Hepatocyte (in vitro differentiated cells): ENCODE measurements at regions not wholly inside any gene's neighbourhood (a gene's known extent, or its start where the extent isn't known, plus 50 kb on each side); places are given as distances from the start of the nearest gene placed in this dataset.

Experiments
- DNase-seq: peaks from one replicate; pipeline ENCODE4 v3.0.0-alpha.2; 2016; ENCODE audit warnings: low spot score
- H2AFZ ChIP-seq: fragments of 200-600 bp; sonication (generic); 2 replicates; pipeline ENCODE4 v1.6.0; 2016; ENCODE audit warnings: antibody characterized with exemption, mild to moderate bottlenecking
- H3K27ac ChIP-seq: fragments of 200-600 bp; sonication (generic); 2 replicates; pipeline ENCODE4 v1.5.1; 2016; ENCODE audit warnings: mild to moderate bottlenecking
- H3K27me3 ChIP-seq: fragments of 200-600 bp; sonication (generic); 2 replicates; pipeline ENCODE4 v1.6.1; 2016
- H3K36me3 ChIP-seq: fragments of 200-600 bp; sonication (generic); replicated peaks from 2 replicates; pipeline ENCODE4 v1.5.1; 2016; ENCODE audit warnings: low read depth; ENCODE audit not compliant: insufficient read depth
- H3K4me1 ChIP-seq: fragments of 200-600 bp; sonication (generic); 2 replicates; pipeline ENCODE4 v1.5.1; 2016; ENCODE audit warnings: mild to moderate bottlenecking, moderate library complexity; ENCODE audit not compliant: insufficient read depth
- H3K4me2 ChIP-seq: fragments of 200-600 bp; sonication (generic); 2 replicates; pipeline ENCODE4 v1.6.0; 2016
- H3K4me3 ChIP-seq: fragments of 200-600 bp; sonication (generic); 2 replicates; pipeline ENCODE4 v1.5.1; 2016; ENCODE audit warnings: mild to moderate bottlenecking
- H3K79me2 ChIP-seq: fragments of 200-600 bp; sonication (generic); 2 replicates; pipeline ENCODE4 v1.6.0; 2017; ENCODE audit warnings: mild to moderate bottlenecking
- H3K9me2 ChIP-seq: fragments of 200-600 bp; sonication (generic); replicated peaks from 2 replicates; pipeline ENCODE4 v1.6.0; 2017; ENCODE audit warnings: mild to moderate bottlenecking; ENCODE audit not compliant: insufficient read depth
- H3K9me3 ChIP-seq: fragments of 200-600 bp; sonication (generic); 2 replicates; pipeline ENCODE4 v1.5.1; 2016; ENCODE audit warnings: low read depth, mild to moderate bottlenecking
- H4K20me1 ChIP-seq: fragments of 200-600 bp; sonication (generic); 2 replicates; pipeline ENCODE4 v1.6.0; 2016; ENCODE audit warnings: mild to moderate bottlenecking; ENCODE audit not compliant: insufficient read depth, poor library complexity, severe bottlenecking
- CTCF ChIP-seq: fragments of 200-600 bp; sonication (generic); IDR thresholded peaks from 2 replicates; pipeline ENCODE4 v1.5.1; 2016; ENCODE audit warnings: antibody characterized with exemption, mild to moderate bottlenecking; ENCODE audit not compliant: poor library complexity
- EZH2 ChIP-seq: fragments of 200-600 bp; sonication (generic); IDR thresholded peaks from 2 replicates; pipeline ENCODE4 v1.6.1; 2016; ENCODE audit warnings: antibody characterized with exemption, mild to moderate bottlenecking, borderline replicate concordance
- EZH2phosphoT487 ChIP-seq: fragments of 200-600 bp; sonication (generic); IDR thresholded peaks from one replicate; pipeline ENCODE4 v1.6.1; 2018; ENCODE audit warnings: antibody characterized with exemption, mild to moderate bottlenecking, low read depth, moderate library complexity; ENCODE audit not compliant: unreplicated experiment, severe bottlenecking
- WGBS: methylation state at CpG from one replicate; pipeline ENCODE4 v1.1.6; 2016; ENCODE audit warnings: low lambda C conversion rate; ENCODE audit errors: missing lambda C conversion rate; 5-methylcytosine and 5-hydroxymethylcytosine counted together

GRCh38 chr6:169074526-169074925 is 179.1 kb downstream of the THBS2 start:
- H3K4me2 ChIP-seq, result no peak overlapping the region
- 46% methylated on average over 4 of the region's 4 CpGs for WGBS
- no peak for DNase-seq
- peak overlapping the region; percentile 31 for H3K27ac ChIP-seq
- peaks cover 9% of the 10 kb centered on the region for H3K4me1 ChIP-seq
- H3K36me3 ChIP-seq, result no peaks in the 10 kb centered on the region
- H2AFZ ChIP-seq, result no peak overlapping the region
- no peaks in the 10 kb centered on the region for H3K79me2 ChIP-seq
- H3K9me2 ChIP-seq, result no peaks in the 10 kb centered on the region
- no peak overlapping the region for H3K4me3 ChIP-seq
- no peaks in the 10 kb centered on the region for H3K27me3 ChIP-seq
- TF ChIP-seq EZH2 (no peak), EZH2phosphoT487 (no peak), CTCF (no peak)
- H4K20me1 ChIP-seq, result no peaks in the 10 kb centered on the region
- H3K9me3 ChIP-seq, result no peaks in the 10 kb centered on the region

- no peak overlapping the region for H3K4me3 ChIP-seq
- no peak overlapping the region for H3K27ac ChIP-seq
- TF ChIP-seq EZH2 (no peak), CTCF (no peak), EZH2phosphoT487 (no peak)
- no peaks in the 10 kb centered on the region for H3K36me3 ChIP-seq
- no peak overlapping the region for H3K4me2 ChIP-seq
- DNase-seq, result no peak
- no peaks in the 10 kb centered on the region for H3K79me2 ChIP-seq
- peaks cover 9% of the 10 kb centered on the region for H3K4me1 ChIP-seq
- no peaks in the 10 kb centered on the region for H4K20me1 ChIP-seq
- no peaks in the 10 kb centered on the region for H3K9me2 ChIP-seq
- H2AFZ ChIP-seq, result no peak overlapping the region
- no peaks in the 10 kb centered on the region for H3K9me3 ChIP-seq
- H3K27me3 ChIP-seq, result no peaks in the 10 kb centered on the region
- 76% methylated on average over 3 of the region's 3 CpGs for WGBS
Observed at GRCh38 chr6:169073311-169073710, 180.3 kb downstream of the THBS2 start.

DNA sequence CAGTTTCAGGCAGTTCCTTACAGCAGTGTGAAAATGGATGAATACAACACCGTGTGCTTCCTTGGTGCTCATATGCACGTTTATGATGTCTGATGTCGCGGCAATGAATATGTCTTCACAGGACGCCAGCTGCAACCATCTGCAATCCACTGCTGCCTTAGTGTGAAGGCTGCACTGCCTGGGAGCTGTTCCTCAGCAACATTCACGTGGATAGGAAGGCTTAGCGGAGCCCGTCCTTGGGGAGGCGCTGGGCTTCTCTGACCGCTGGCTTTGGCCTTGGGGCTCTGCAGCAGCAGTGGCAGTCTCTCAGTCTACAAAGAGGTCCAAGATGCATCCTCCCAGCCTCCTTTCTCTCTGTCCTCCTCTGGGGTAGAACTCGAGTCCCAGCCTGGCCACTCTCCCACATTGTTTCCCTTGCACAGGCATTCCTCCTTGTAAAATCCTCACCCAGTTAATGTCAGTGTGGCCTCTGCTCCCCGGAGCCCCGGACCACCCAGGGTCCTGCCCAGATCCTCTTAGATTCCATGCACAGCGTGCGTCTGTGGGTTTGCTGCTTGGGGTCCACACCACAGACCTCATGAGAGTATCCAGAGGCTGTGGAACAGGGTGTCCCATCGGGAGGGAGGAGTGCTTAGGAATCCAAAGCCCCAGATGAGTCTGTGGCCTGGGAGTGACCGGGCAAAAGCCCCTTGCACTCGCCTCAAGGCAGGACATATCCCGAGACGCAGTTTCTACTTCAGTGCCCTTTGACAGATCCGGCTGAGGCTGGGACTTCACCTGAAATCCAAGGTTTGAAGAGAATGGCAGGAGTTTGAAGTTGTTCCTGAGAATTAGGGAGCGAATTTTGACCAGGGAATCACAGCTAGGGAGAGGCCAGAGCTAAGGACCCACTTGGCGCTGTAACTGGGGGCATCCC is 181.3 kb downstream of the THBS2 start:
- no peak overlapping the region for H2AFZ ChIP-seq
- H3K9me3 ChIP-seq, result no peaks in the 10 kb centered on the region
- no peak for DNase-seq
- TF ChIP-seq CTCF (no peak), EZH2 (no peak), EZH2phosphoT487 (no peak)
- no peaks in the 10 kb centered on the region for H3K79me2 ChIP-seq
- no peaks in the 10 kb centered on the region for H3K9me2 ChIP-seq
- H3K27ac ChIP-seq, result no peak overlapping the region
- no peaks in the 10 kb centered on the region for H3K27me3 ChIP-seq
- H3K4me3 ChIP-seq, result no peak overlapping the region
- WGBS, result 88% methylated on average over 23 of the region's 23 CpGs
- no peak overlapping the region for H3K4me2 ChIP-seq
- H4K20me1 ChIP-seq, result no peaks in the 10 kb centered on the region
- H3K36me3 ChIP-seq, result no peaks in the 10 kb centered on the region
- H3K4me1 ChIP-seq, result peaks cover 9% of the 10 kb centered on the region
